Hypothalamus (tissue), 51 donors: ENCODE measurements at regions not wholly inside any gene's neighbourhood (a gene's known extent, or its start where the extent isn't known, plus 50 kb on each side); places are given as distances from the start of the nearest gene placed in this dataset.

Experiments used
- DNase-seq, 51 donors: peaks; one replicate each; lab custom pipeline; 2025; lab: John Stamatoyannopoulos, UW

DNA sequence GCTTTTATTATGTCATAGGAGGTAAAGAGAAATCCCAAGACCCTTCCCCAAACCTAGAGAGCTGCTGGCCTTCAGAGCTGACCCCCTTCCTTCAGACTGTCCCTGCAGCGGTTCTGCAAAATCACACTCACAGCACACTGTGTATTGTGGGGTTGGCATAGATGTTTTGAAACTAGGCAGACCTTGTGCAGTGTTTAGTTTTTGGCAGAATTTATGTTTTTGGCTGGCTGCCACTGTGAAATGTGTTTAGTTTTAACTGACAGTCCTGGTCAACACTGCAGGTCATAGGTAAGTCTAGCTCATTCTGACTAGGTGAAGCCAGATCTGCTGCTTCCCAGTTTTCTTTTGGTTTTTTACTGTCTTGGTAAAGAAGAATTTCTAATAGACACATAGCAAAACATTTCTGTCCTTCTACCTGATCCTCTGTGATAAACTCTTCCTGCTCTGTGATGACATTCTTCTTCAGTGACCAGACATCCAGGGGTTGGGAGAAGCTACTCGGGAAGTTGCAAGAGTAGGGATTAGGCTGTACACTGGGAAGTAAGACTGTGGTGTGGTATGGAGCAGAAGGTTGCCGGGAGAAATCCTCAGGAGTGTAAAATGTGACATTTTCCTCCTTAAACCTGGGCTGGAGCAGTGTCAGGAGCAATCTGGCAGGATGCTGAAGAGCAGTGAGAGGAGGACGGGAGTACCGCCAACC lies 209.6 kb upstream of the MCTP2 start:
- DNase-seq = no peak

DNA sequence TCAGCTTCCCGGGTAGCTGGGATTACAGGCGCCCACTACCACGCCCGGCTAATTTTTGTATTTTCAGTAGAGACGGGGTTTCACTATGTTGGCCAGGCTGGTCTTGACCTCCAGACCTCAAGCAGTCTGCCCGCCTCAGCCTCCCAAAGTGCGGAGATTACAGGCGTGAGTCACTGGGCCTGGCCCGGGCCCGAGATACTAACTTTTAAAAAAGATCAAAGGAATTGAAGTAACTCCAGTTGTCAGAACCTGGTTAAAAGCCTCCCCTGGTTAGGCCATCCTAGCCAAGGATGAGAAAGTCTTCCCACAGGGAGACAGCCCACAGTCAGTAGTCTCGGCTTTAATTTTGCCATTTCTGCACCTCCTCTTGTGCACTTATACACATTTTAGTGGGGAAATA lies 212.3 kb upstream of the MCTP2 start:
- DNase-seq = no peak

DNA sequence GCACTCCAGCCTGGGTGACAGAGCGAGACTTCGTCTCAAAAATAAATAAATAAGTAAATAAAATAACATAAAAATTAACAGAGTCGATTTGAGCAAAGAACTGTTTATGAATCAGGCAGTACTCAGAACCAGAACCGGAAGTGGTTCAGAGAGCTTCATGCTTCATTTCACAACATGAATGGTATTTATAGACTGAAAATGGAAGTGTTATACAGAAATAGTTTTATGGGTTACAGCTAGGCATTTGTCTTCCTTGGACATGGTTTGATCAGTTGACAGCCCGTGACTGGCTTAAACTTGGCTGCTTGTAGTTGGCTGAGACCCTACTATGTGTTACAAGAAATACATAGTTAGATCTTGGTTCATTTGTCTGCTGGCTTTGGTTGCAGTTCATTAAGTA lies 216.0 kb upstream of the MCTP2 start:
- no peak for DNase-seq

- DNase-seq = no peak
Measured at GRCh38 chr15:94008104-94009074, 223.0 kb upstream of the MCTP2 start.

- DNase-seq = no peak
Measured at GRCh38 chr15:94004697-94005096, 226.7 kb upstream of the MCTP2 start.

DNA sequence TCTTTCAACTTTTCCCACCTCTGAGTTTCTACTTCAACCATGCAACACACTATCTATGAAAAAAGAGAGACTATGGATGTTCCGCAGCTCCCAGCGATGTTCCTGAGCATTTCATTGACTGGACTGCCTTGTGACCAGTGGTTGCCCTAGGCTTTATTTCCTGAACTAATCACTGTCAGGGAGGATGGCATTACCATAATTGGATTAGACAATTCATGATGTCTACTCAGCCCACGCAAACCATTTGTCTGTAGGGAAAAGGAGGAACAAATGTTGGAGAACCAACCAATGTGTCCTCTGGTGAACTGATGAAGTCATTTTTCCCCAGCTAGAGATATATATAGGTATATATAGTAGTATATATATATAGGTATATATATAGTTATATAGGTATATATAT lies 229.3 kb upstream of the MCTP2 start:
- DNase-seq = no peak

DNA sequence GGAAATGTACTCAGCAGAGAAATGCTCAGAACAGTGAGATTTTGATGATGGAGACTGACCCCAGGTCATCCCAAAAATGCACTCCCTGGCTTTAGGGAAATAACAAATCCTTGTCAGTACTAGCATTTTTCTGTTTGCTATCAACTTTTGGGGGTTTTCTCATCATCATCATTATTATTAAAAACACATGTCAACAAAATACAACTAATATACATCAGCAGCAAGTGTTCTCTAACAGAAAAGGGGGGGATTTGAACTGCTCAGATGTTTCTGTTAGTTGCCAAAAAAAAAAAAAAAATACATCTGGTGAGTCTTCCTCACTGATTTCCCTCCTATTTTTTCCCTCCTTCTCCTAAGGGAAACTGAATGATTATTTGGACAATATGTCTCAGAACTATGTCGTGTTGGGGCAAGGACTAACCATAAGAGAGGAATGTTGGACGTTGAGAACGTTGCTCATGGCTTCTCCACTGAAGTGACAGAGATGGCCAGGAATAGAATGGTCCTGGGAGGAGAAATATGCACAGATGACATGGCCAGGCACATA lies 230.0 kb upstream of the MCTP2 start:
- no peak for DNase-seq

DNA sequence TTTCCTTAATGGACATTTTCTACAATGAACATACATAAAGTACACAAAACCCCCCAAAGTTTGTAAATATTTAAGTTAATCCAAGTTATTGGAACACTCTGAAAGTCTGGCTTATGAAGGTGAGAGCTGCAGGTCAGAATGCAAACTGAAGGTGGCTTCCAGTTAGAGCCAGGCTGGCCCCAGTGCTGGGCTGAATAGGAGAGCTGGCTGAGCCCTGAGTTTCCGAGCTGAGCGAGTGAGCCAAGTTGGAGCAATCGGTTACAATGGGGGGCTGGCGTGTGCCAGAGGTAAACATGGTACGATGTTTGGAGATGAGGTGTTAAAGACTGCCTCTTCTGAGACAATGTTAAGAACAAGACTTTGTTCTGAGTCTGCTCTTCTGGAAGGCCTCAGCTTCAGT lies 230.8 kb upstream of the MCTP2 start:
- DNase-seq = no peak

- no peak for DNase-seq
Measured at GRCh38 chr15:93997071-93997658, 234.2 kb upstream of the MCTP2 start.

GRCh38 chr15:93989440-93989998 lies 241.8 kb upstream of the MCTP2 start:
- DNase-seq = no peak

DNA sequence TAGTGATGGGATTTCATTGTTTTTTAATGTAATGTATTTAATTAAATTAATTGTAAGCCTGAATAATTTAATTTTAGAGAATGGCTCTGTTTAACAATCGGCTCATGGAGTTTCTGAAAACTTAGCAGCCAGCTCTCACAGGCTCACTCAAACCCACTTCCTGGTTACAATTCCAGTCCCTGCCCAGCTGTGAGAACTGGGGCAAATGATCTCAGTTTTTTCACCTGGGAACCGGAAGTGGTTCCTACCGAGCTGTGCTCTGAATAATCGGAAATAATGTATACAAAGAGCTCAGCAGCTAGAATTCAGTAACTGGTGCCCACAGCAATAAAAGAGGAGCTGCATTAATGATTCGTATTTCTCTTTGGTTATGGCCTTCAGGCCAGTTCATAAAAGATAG lies 244.3 kb upstream of the MCTP2 start:
- DNase-seq = no peak

GRCh38 chr15:93986400-93986984 lies 244.9 kb upstream of the MCTP2 start:
- DNase-seq = no peak

DNA sequence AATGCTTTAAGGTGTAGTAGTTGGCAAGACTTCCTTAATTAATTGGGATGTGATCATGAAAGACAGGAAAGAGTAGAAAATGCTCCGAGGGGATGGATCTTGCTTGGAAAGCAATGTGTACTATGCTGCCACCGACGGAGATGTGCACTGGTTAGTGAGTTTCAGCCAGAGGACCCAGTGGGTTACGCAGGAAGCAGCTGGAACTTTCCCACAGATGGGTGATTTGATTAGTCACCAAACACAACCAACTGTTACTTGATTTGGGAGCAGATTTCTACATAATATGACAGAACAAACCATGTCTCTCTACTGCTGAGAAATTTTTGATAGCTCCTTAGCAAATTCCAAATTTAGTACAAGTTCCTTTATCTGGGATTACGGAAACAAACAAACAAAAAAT lies 245.4 kb upstream of the MCTP2 start:
- DNase-seq = no peak

DNA sequence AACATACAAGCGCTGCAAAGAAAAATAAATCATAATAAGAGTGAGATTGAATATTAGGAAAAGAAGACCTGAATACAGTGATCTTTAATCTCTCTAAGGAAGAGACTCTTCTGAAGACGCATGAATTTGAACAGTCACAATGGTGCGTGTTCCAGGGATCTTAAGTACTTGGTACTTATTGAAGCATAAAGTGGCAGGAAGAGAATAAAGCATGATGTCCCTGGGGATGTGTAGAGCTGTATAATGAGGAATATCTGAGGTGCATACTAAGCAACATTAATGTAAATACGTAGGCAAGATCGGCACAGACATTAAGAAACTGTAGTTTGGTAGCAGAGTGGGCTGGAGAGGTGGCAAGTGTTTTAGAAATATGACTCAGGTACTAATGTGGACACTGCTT lies 246.2 kb upstream of the MCTP2 start:
- DNase-seq = no peak

GRCh38 chr15:93983526-93983925 lies 247.8 kb upstream of the MCTP2 start:
- DNase-seq = peak in 4 of 51 donors; percentile 3 to 12 (median 8)

GRCh38 chr15:93982226-93982727 lies 249.1 kb upstream of the MCTP2 start:
- DNase-seq = no peak

- DNase-seq = no peak
Measured at GRCh38 chr15:93981706-93982105, 249.7 kb upstream of the MCTP2 start.

DNA sequence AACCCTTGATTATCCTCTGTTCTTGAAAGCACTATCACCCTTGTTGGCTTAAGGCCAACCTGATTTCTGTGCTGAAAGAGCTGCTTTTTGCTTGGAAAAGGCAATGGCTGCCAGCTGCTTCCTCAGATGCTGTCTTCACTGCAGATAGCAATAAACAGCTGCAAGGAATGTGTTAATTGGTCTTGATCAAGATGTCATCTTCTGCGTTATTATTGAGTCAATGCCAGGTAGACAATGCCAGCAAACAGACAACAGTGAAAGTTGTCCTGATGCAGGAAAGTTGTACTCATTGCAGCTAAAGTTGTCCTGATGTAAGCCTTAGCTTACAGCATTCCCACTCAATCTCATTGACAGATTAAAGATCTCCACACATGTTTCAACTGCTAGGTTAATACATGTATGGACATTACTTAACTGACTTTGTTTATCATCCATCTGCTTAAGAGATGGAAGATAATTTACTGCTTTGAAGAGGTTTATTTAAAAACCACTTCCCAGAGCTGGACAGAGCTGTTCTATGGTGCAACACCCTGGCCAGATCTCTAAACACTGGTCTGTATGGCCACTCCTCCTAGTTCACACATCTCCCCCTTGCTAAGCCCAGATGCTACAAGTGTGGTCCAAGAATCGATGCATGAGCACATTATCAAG lies 251.0 kb upstream of the MCTP2 start:
- DNase-seq = peak in 1 of 51 donors; percentile 2

DNA sequence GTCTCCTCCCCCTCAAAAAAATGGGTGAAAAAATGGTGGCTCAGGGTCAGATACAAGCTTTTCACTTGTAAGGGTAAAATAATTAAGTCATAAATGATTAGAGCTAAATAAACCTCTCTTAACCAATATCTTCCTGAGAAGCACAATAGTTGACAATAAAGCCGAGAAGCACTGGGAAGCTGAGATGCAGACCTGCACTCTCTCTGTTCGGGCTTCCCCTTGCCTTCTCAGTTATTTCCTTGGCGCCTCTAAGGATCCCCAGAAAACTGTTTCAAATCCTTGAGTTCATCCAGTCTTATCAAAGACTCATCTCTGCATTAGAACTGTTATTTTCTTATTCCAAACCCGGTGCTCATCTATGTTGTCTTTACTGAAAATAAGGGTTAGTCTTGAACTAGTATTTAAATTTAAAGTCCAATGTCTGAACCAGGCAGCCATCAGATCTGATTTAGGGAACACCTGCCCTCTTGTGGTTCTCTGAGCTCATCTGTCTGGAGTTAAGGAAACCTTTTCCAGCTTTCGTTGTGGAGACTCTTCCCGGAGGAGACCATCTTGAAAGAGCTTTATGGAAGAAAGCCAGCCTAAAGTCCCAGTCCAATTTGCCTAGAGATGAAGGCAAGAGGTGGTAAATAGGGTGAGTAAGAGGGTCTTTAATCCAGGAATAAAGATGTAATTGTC lies 256.4 kb upstream of the MCTP2 start:
- DNase-seq = peak in 3 of 51 donors; percentile 3 to 15 (median 6)
